ENCODE measurements at regions not wholly inside any gene's neighbourhood (a gene's known extent, or its start where the extent isn't known, plus 50 kb on each side); places are given as distances from the start of the nearest gene placed in this dataset.

- H3K4me3 ChIP-seq (ENCODE audit: control insufficient read depth, low read depth, low read length), result no peak overlapping the region
- no peak for DNase-seq (ENCODE audit: low read depth)
- TF ChIP-seq, protein P1, sequence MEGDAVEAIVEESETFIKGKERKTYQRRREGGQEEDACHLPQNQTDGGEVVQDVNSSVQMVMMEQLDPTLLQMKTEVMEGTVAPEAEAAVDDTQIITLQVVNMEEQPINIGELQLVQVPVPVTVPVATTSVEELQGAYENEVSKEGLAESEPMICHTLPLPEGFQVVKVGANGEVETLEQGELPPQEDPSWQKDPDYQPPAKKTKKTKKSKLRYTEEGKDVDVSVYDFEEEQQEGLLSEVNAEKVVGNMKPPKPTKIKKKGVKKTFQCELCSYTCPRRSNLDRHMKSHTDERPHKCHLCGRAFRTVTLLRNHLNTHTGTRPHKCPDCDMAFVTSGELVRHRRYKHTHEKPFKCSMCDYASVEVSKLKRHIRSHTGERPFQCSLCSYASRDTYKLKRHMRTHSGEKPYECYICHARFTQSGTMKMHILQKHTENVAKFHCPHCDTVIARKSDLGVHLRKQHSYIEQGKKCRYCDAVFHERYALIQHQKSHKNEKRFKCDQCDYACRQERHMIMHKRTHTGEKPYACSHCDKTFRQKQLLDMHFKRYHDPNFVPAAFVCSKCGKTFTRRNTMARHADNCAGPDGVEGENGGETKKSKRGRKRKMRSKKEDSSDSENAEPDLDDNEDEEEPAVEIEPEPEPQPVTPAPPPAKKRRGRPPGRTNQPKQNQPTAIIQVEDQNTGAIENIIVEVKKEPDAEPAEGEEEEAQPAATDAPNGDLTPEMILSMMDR (IDR thresholded peaks at IDR 0.05; ENCODE audit: control insufficient read depth, insufficient read depth, low read depth, low read length, missing control alignments), result no peak
Measured at GRCh38 chr18:71441156-71441555, 1103.0 kb downstream of the CBLN2 start.

DNA sequence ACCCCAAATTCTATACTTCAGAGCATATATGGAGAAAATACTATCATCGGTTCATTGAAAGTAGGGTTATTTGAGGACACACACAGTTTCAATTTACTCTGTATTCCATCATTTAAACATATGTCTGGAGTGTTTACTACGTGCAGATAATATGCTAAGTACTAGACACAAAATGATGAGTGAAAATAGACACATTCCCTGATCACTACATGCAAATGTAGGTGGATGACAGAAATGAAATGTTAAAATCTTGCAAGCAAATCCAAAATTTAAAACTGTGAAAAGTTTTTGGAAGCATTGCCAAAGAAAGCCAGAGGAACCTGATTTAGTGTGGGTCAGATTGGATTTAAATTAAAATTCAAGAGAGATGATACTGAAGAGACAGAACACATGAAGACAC lies 1106.6 kb downstream of the CBLN2 start:
- no peak for DNase-seq (ENCODE audit: low read depth)
- TF ChIP-seq, protein P1 (IDR thresholded peaks at IDR 0.05; ENCODE audit: control insufficient read depth, insufficient read depth, low read depth, low read length, missing control alignments), result no peak
- no peak overlapping the region for H3K4me3 ChIP-seq (ENCODE audit: control insufficient read depth, low read depth, low read length)

GRCh38 chr18:71433373-71433772 lies 1110.8 kb downstream of the CBLN2 start:
- DNase-seq (ENCODE audit: low read depth), result no peak
- no peak overlapping the region for H3K4me3 ChIP-seq (ENCODE audit: control insufficient read depth, low read depth, low read length)
- TF ChIP-seq, protein P1 (IDR thresholded peaks at IDR 0.05; ENCODE audit: control insufficient read depth, insufficient read depth, low read depth, low read length, missing control alignments), result no peak

DNA sequence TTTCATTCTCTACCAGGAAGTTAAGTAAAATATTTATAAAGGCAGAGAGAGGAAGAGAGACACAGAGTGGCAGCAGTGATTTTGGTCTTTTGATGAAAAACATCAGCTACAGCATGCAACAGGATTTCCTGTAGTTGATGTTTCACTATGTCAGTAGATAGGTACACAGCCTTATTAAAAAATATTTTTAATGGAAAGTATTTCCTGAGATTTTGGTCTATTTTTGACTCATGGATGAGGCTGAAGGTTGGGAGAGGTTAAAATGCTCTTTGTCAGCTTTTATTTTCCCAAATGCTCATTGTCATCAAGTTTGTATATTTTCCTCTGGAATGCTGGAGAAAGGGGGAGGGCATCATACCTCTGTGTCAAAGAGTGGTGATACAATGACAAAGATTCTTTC lies 1112.5 kb downstream of the CBLN2 start:
- H3K4me3 ChIP-seq (ENCODE audit: control insufficient read depth, low read depth, low read length), result no peak overlapping the region
- DNase-seq (ENCODE audit: low read depth), result no peak

DNA sequence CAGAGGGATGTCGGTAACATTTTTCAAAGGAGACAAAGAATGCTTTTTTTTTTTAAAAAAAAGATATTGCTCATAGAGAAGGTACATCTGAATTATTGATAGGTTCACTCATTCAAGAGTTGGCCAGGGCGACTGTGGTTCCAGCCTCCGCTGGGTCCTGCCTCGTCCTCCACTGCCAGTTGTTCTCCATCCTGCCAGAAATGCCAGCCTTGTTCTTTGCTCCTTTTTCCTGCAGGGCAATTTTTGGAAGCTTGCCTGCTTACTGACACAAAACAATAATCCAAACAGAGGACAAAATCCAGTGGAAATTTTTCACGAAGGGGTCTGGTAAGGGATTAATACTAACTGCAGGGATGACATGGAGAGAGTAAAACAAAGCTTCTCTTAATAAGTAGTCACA lies 1113.0 kb downstream of the CBLN2 start:
- no peak for DNase-seq (ENCODE audit: low read depth)
- H3K4me3 ChIP-seq (ENCODE audit: control insufficient read depth, low read depth, low read length), result no peak overlapping the region
- TF ChIP-seq, protein P1 (IDR thresholded peaks at IDR 0.05; ENCODE audit: control insufficient read depth, insufficient read depth, low read depth, low read length, missing control alignments), result no peak

More for the DNA sequence above, 1112.5 kb downstream of the CBLN2 start:
- TF ChIP-seq, protein P1 (IDR thresholded peaks at IDR 0.05; ENCODE audit: control insufficient read depth, insufficient read depth, low read depth, low read length, missing control alignments), result no peak

GRCh38 chr18:71426441-71426840 lies 1117.7 kb downstream of the CBLN2 start:
- no peak overlapping the region for H3K4me3 ChIP-seq (ENCODE audit: control insufficient read depth, low read depth, low read length)
- no peak for DNase-seq (ENCODE audit: low read depth)
- TF ChIP-seq, protein P1 (IDR thresholded peaks at IDR 0.05; ENCODE audit: control insufficient read depth, insufficient read depth, low read depth, low read length, missing control alignments), result no peak
